ENCODE measurements at regions not wholly inside any gene's neighbourhood (a gene's known extent, or its start where the extent isn't known, plus 50 kb on each side); places are given as distances from the start of the nearest gene placed in this dataset.

GRCh38 chr11:134505125-134505524 lies 93.1 kb upstream of the B3GAT1 start:
- no peaks in the 10 kb centered on the region for H3K23me2 ChIP-seq (ENCODE audit: low read depth, low read length)
- H3K14ac ChIP-seq (ENCODE audit: insufficient read length), result no peak overlapping the region
- no peaks in the 10 kb centered on the region for H3K9me3 ChIP-seq (ENCODE audit: insufficient read depth in 2 of 2, low read depth in 1 of 2, low read length in 1 of 2)
- FAIRE-seq, result no peak
- no peak overlapping the region for H2BK15ac ChIP-seq (ENCODE audit: low read length)
- H3K9ac ChIP-seq (replicated peaks in 1 of 4; ENCODE audit: extremely low read depth in 1 of 4, low read depth in 3 of 4, low read length in 3 of 4), result no peak overlapping the region
- H3K4me3 ChIP-seq (ENCODE audit: extremely low read depth in 1 of 4, insufficient read depth in 2 of 4, low read depth in 3 of 4, low read length in 4 of 4), result no peak overlapping the region
- H2BK5ac ChIP-seq (ENCODE audit: low read depth, low read length), result no peak overlapping the region
- POLR2A ChIA-PET (ENCODE audit: partially characterized antibody), result no interaction called here
- H3K23ac ChIP-seq (ENCODE audit: insufficient read length), result no peak overlapping the region
- H3K36me3 ChIP-seq (ENCODE audit: control insufficient read depth in 2 of 4, insufficient read depth in 4 of 4, low read length in 3 of 4), result no peaks in the 10 kb centered on the region
- H4K8ac ChIP-seq (ENCODE audit: extremely low read depth, insufficient read depth, low read length), result no peak overlapping the region
- no peak overlapping the region for H3K27ac ChIP-seq (ENCODE audit: low read depth, low read length)
- H2BK120ac ChIP-seq (replicated peaks; ENCODE audit: low read depth, low read length), result no peak overlapping the region
- H3K4me1 ChIP-seq (replicated peaks in 1 of 4; ENCODE audit: control insufficient read depth in 3 of 4, insufficient read depth in 4 of 4, low read length in 3 of 4), result peaks cover 0 to 23% (median 12%) of the 10 kb centered on the region in 4 experiments; a peak in 6 of 7 replicates
- no peaks in the 10 kb centered on the region for H3K27me3 ChIP-seq (replicated peaks in 1 of 4; ENCODE audit: control insufficient read depth in 3 of 4, extremely low read depth in 1 of 4, insufficient read depth in 3 of 4, low read length in 3 of 4)
- DNase-seq (ENCODE audit: low read depth in 1 of 2, low spot score in 2 of 2), result no peak
- WGBS, 2 experiments (ENCODE audit: extremely low coverage in 1 of 2, insufficient coverage in 1 of 2, insufficient read length in 1 of 2, insufficient replicate concordance in 2 of 2, low coverage in 1 of 2, low lambda C conversion rate in 2 of 2, missing lambda C conversion rate in 1 of 2), result 79% methylated on average over 3 of the region's 3 CpGs; no CpG with 5 or more reads in 1 of the 2 experiments
- no peak overlapping the region for H3K56ac ChIP-seq (replicated peaks; ENCODE audit: insufficient read length, low read depth, low read length)
- H3K18ac ChIP-seq (ENCODE audit: extremely low read depth, low read length), result no peak overlapping the region
- no peak overlapping the region for H2AFZ ChIP-seq (ENCODE audit: low read length)
- H3K79me1 ChIP-seq (ENCODE audit: low read depth, low read length), result no peaks in the 10 kb centered on the region
- no peak overlapping the region for H2AK5ac ChIP-seq (ENCODE audit: low read depth, low read length)
- H2BK20ac ChIP-seq (ENCODE audit: low read length), result no peak overlapping the region
- no peak overlapping the region for H4K5ac ChIP-seq (ENCODE audit: insufficient read length, low read depth, low read length)
- H3K4ac ChIP-seq (replicated peaks; ENCODE audit: insufficient read length, low read depth, low read length), result no peak overlapping the region
- no peak overlapping the region for H4K91ac ChIP-seq (replicated peaks; ENCODE audit: insufficient read length, low read length)
- CTCF ChIA-PET (ENCODE audit: partially characterized antibody), result interaction anchor here (1.5 kb wide), 1 partner anchor 15 kb away, joined by 4 read pairs; no protein-coding TSS in a partner anchor
- H2BK12ac ChIP-seq (ENCODE audit: low read depth, low read length), result no peak overlapping the region
- no peaks in the 10 kb centered on the region for H3K79me2 ChIP-seq (ENCODE audit: control insufficient read depth in 1 of 2, insufficient read depth in 2 of 2, low read length in 2 of 2)
- no peak overlapping the region for H3K4me2 ChIP-seq (ENCODE audit: insufficient read depth in 1 of 2, low read depth in 2 of 2, low read length in 2 of 2)
- H4K20me1 ChIP-seq (replicated peaks in 1 of 2; ENCODE audit: control insufficient read depth in 1 of 2, insufficient read depth in 2 of 2, low read length in 2 of 2), result peaks cover 0 to 2% of the 10 kb centered on the region in 2 experiments
- TF ChIP-seq FOSL1 (IDR thresholded peaks at IDR 0.05; ENCODE audit: insufficient read depth, low read depth, low read length) (no peak), SRF (IDR thresholded peaks at IDR 0.05; ENCODE audit: low read depth, low read length) (no peak), E2F6 (IDR thresholded peaks at IDR 0.05) (no peak), YY1 (IDR thresholded peaks at IDR 0.05; ENCODE audit: low read depth, low read length) (no peak), KDM1A (IDR thresholded peaks at IDR 0.05; ENCODE audit: borderline replicate concordance, low read length) (no peak), CEBPB (IDR thresholded peaks at IDR 0.05; ENCODE audit: low read depth, low read length) (no peak), GTF2F1 (IDR thresholded peaks at IDR 0.05; ENCODE audit: borderline replicate concordance, low read depth, low read length) (no peak), SP1 (IDR thresholded peaks at IDR 0.05; ENCODE audit: low read depth, low read length) (no peak), ATF2 (IDR thresholded peaks at IDR 0.05; ENCODE audit: low read length) (no peak), PHF8 (conservative IDR thresholded peaks at IDR 0.05; ENCODE audit: low read depth, low read length) (no peak), SIN3A (conservative IDR thresholded peaks at IDR 0.05 in 1 of 2, IDR thresholded peaks at IDR 0.05 in 1 of 2; ENCODE audit: low read depth in 1 of 2, low read length in 2 of 2) (no peak), TAF1 (IDR thresholded peaks at IDR 0.05; ENCODE audit: low read depth, low read length) (no peak), RBBP5 (IDR thresholded peaks at IDR 0.05; ENCODE audit: borderline replicate concordance, low read depth, low read length) (no peak)
